SK-N-SH (cell line): ENCODE measurements at regions not wholly inside any gene's neighbourhood (a gene's known extent, or its start where the extent isn't known, plus 50 kb on each side); places are given as distances from the start of the nearest gene placed in this dataset.

Experiments used
- CTCF ChIA-PET: fragments of 300-600, 350-600 bp; formaldehyde crosslinking; extraction: SDS; loops from one replicate; lab custom pipeline; 2021; lab: Yijun Ruan, JAX
- POLR2A ChIA-PET: fragments of 350-600 bp; sonication (Branson Sonifier 250); formaldehyde crosslinking; extraction: SDS; loops from one replicate; lab custom pipeline; 2020; ENCODE audit warnings: antibody characterized with exemption, inconsistent platforms; lab: Yijun Ruan, JAX
- DNase-seq: peaks from one replicate; pipeline ENCODE4 v3.0.0; 2012
- H2AFZ ChIP-seq: fragments of 200-600 bp; sonication (generic); 2 replicates; pipeline ENCODE4 v1.8.1; 2016; ENCODE audit warnings: antibody characterized with exemption, mild to moderate bottlenecking, low read depth
- H3F3A ChIP-seq: fragments of 200-600 bp; sonication (generic); replicated peaks from 2 replicates; pipeline ENCODE3; 2016; ENCODE audit warnings: antibody characterized with exemption, mild to moderate bottlenecking; ENCODE audit not compliant: insufficient read depth
- H3K27ac ChIP-seq, 2 experiments: fragments of 200-500 bp in 1 of 2; fragments of 200-600 bp in 1 of 2; sonication (Bioruptor generic) in 1 of 2; sonication (generic), shearing (Covaris generic) in 1 of 2; 2 replicates each; pipeline versions ENCODE4 v1.5.1 to v1.6.1; 2014 to 2016; ENCODE audit warnings: low read depth in 2 of 2, inconsistent platforms in 1 of 2, low read length in 1 of 2, mild to moderate bottlenecking in 1 of 2, mixed read lengths in 1 of 2
- H3K27me3 ChIP-seq: fragments of 200-600 bp; sonication (generic), shearing (Covaris generic); 2 replicates; pipeline ENCODE4 v1.6.1; 2016; ENCODE audit warnings: mixed run types; ENCODE audit not compliant: insufficient read depth
- H3K36me3 ChIP-seq, 2 experiments: fragments of 200-500 bp in 1 of 2; fragments of 200-600 bp in 1 of 2; sonication (Bioruptor generic) in 1 of 2; sonication (generic) in 1 of 2; replicated peaks in 1 of 2; 2 replicates each; pipeline versions ENCODE3 to v1.5.1; 2014 to 2016; ENCODE audit warnings: low read length in 1 of 2, mild to moderate bottlenecking in 1 of 2; ENCODE audit not compliant: insufficient read depth in 2 of 2, control insufficient read depth in 1 of 2
- H3K4me1 ChIP-seq, 2 experiments: fragments of 200-500 bp in 1 of 2; fragments of 200-600 bp in 1 of 2; sonication (Bioruptor generic) in 1 of 2; sonication (generic), shearing (Covaris generic) in 1 of 2; 2 replicates each; pipeline versions ENCODE4 v1.5.1 to v1.6.1; 2014 to 2016; ENCODE audit warnings: low read depth in 1 of 2, low read length in 1 of 2, mixed run types in 1 of 2; ENCODE audit not compliant: insufficient read depth in 2 of 2, control insufficient read depth in 1 of 2
- H3K4me2 ChIP-seq: fragments of 200-600 bp; sonication (generic), shearing (Covaris generic); 2 replicates; pipeline ENCODE4 v1.6.1; 2017; ENCODE audit warnings: mixed run types
- H3K4me3 ChIP-seq, 2 experiments: fragments of 200-500 bp in 1 of 2; fragments of 200-600 bp in 1 of 2; sonication (Bioruptor generic) in 1 of 2; sonication (generic), shearing (Covaris generic) in 1 of 2; 2 replicates each; pipeline versions ENCODE4 v1.5.1 to v1.8.1; 2014 to 2016; ENCODE audit warnings: low read depth in 2 of 2, inconsistent platforms in 1 of 2, low read length in 1 of 2, mild to moderate bottlenecking in 1 of 2, mixed read lengths in 1 of 2, moderate library complexity in 1 of 2
- H3K79me2 ChIP-seq: fragments of 200-600 bp; sonication (generic); 2 replicates; pipeline ENCODE4 v1.8.1; 2017; ENCODE audit warnings: mild to moderate bottlenecking; ENCODE audit not compliant: insufficient read depth
- H3K9ac ChIP-seq: fragments of 200-600 bp; sonication (generic); 2 replicates; pipeline ENCODE4 v1.6.1; 2017; ENCODE audit warnings: mixed run types
- H3K9me2 ChIP-seq: fragments of 200-600 bp; sonication (generic); 2 replicates; pipeline ENCODE4 v1.6.1; 2017; ENCODE audit warnings: mixed run types
- H3K9me3 ChIP-seq: fragments of 200-600 bp; sonication (generic); 2 replicates; pipeline ENCODE4 v1.6.1; 2017; ENCODE audit warnings: mixed run types, mild to moderate bottlenecking, moderate library complexity
- H4K20me1 ChIP-seq: fragments of 200-600 bp; sonication (generic); 2 replicates; pipeline ENCODE4 v1.6.1; 2017; ENCODE audit warnings: mild to moderate bottlenecking, mixed run types; ENCODE audit not compliant: insufficient read depth
- EP300 ChIP-seq, 2 experiments: IDR thresholded peaks; 2 replicates each; pipeline versions ENCODE4 v1.4.0 to v1.6.1; 2012; ENCODE audit warnings: borderline replicate concordance in 1 of 2, low read depth in 1 of 2, low read length in 1 of 2
- FOSL2 ChIP-seq: IDR thresholded peaks from 2 replicates; pipeline ENCODE4 v1.4.0; 2012; ENCODE audit warnings: low read depth, mild to moderate bottlenecking, moderate library complexity, borderline replicate concordance
- FOXJ3 ChIP-seq: sonication (generic); formaldehyde crosslinking; IDR thresholded peaks from 2 replicates; pipeline ENCODE4 v1.5.1; 2020; ENCODE audit warnings: mild to moderate bottlenecking, missing genetic modification reagents
- GABPA ChIP-seq: IDR thresholded peaks from 2 replicates; pipeline ENCODE4 v1.4.0; 2012; ENCODE audit warnings: low read depth, mild to moderate bottlenecking
- GATA2 ChIP-seq: sonication (generic); formaldehyde crosslinking; IDR thresholded peaks from 2 replicates; pipeline ENCODE4 v1.5.0; 2020; ENCODE audit warnings: mild to moderate bottlenecking, missing genetic modification reagents
- JUND ChIP-seq: IDR thresholded peaks from 2 replicates; pipeline ENCODE4 v1.4.0; 2012
- NRF1 ChIP-seq: IDR thresholded peaks from 2 replicates; pipeline ENCODE4 v1.6.1; 2012; ENCODE audit warnings: low read depth, mild to moderate bottlenecking, low read length
- SMC3 ChIP-seq: IDR thresholded peaks from 2 replicates; pipeline ENCODE4 v1.6.1; 2012; ENCODE audit warnings: low read depth, low read length, improper control_type of control experiment
- YY1 ChIP-seq: IDR thresholded peaks from 2 replicates; pipeline ENCODE4 v1.4.0; 2012; ENCODE audit warnings: low read depth, mild to moderate bottlenecking
- WGBS: methylation state at CpG from one replicate; pipeline ENCODE4 v1.1.6; 2017; ENCODE audit warnings: low lambda C conversion rate; 5-methylcytosine and 5-hydroxymethylcytosine counted together
- TF ChIP-seq, protein P1 (sequence below): IDR thresholded peaks from 2 replicates; pipeline ENCODE4 v1.4.0; 2012; ENCODE audit warnings: low read depth
- TF ChIP-seq, protein P2 (sequence below): fragments of 150-350 bp; IDR thresholded peaks from 2 replicates; pipeline ENCODE4 v1.6.1; 2016; ENCODE audit warnings: mild to moderate bottlenecking, low read depth, low read length
- TF ChIP-seq, protein P3 (sequence below): IDR thresholded peaks from 2 replicates; pipeline ENCODE4 v1.4.0; 2012; ENCODE audit warnings: low read depth, borderline replicate concordance
- TF ChIP-seq, protein P4 (sequence below): fragments of 150-350 bp; IDR thresholded peaks from 2 replicates; pipeline ENCODE4 v1.6.1; 2017; ENCODE audit warnings: antibody characterized with exemption, low read length, low read depth, borderline replicate concordance

DNA sequence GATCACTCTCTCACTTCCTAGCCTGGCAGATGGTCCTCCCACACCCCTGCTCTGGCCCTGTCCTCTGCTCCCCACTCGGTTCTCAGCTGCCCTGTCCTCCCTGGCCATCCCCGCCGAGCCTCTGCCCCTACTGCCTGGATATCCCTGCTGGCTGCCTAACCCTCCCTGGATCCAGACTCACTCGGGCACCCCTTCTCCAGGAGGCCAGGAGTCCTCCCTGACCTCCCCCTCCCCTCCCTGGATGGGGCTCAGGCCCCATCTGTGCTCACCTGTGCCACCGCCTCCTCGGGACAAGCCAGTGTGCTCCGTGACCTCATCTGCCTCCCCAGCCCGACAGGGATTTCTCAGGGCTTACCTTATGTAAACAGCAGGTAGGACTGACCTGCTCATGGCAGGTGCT lies 406.1 kb downstream of the TCERG1L start:
- no peaks in the 10 kb centered on the region for H3K79me2 ChIP-seq
- H3K27me3 ChIP-seq: no peaks in the 10 kb centered on the region
- no peaks in the 10 kb centered on the region for H3F3A ChIP-seq
- no peak overlapping the region for H3K9ac ChIP-seq
- no peak overlapping the region for H3K4me2 ChIP-seq
- no peaks in the 10 kb centered on the region for H4K20me1 ChIP-seq
- DNase-seq: no peak
- no peaks in the 10 kb centered on the region for H3K9me2 ChIP-seq
- no peak overlapping the region for H2AFZ ChIP-seq
- ChIA-PET CTCF (no interaction called here), POLR2A (no interaction called here)
- H3K27ac ChIP-seq: no peak overlapping the region
- H3K36me3 ChIP-seq: no peaks in the 10 kb centered on the region
- no peaks in the 10 kb centered on the region for H3K4me1 ChIP-seq
- 35% methylated on average over 5 of the region's 8 CpGs for WGBS
- no peaks in the 10 kb centered on the region for H3K9me3 ChIP-seq
- TF ChIP-seq FOSL2 (no peak), FOXJ3 (CRISPR knock-in tag) (no peak), JUND (no peak), EP300 (IDR thresholded peaks at IDR 0.05; ENCODE audit: borderline replicate concordance in 1 of 2, low read depth in 1 of 2, low read length in 1 of 2) (no peak), YY1 (no peak), GATA2 (CRISPR knock-in tag) (no peak), GABPA (no peak), NRF1 (no peak), SMC3 (no peak)
- TF ChIP-seq, protein P1, sequence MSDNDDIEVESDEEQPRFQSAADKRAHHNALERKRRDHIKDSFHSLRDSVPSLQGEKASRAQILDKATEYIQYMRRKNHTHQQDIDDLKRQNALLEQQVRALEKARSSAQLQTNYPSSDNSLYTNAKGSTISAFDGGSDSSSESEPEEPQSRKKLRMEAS: no peak
- TF ChIP-seq, protein P2, sequence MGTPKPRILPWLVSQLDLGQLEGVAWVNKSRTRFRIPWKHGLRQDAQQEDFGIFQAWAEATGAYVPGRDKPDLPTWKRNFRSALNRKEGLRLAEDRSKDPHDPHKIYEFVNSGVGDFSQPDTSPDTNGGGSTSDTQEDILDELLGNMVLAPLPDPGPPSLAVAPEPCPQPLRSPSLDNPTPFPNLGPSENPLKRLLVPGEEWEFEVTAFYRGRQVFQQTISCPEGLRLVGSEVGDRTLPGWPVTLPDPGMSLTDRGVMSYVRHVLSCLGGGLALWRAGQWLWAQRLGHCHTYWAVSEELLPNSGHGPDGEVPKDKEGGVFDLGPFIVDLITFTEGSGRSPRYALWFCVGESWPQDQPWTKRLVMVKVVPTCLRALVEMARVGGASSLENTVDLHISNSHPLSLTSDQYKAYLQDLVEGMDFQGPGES: no peak
- no peak overlapping the region for H3K4me3 ChIP-seq

DNA sequence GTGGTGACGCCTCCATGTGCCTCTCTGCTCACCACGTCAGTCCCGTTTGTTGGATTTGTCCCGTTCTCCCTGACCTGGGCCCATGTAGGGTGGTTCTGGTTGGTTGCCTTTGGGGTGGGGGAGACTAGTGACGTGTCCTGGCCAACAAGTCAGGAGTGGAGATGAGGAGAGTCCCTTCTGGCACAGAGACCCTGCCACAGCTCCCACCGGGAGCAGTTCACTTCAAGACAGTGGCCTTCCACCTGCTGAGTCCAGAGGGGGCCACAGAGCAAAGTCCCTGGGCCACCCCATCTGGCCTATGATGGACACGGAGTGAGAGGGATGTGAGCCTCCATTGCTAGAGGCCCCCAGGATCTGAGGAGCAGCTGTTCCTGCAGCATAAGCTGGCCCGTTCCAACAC lies 405.6 kb downstream of the TCERG1L start:
- no peak overlapping the region for H3K4me3 ChIP-seq
- H3F3A ChIP-seq: no peaks in the 10 kb centered on the region
- POLR2A ChIA-PET: no interaction called here
- H3K36me3 ChIP-seq: no peaks in the 10 kb centered on the region
- TF ChIP-seq, protein P3, sequence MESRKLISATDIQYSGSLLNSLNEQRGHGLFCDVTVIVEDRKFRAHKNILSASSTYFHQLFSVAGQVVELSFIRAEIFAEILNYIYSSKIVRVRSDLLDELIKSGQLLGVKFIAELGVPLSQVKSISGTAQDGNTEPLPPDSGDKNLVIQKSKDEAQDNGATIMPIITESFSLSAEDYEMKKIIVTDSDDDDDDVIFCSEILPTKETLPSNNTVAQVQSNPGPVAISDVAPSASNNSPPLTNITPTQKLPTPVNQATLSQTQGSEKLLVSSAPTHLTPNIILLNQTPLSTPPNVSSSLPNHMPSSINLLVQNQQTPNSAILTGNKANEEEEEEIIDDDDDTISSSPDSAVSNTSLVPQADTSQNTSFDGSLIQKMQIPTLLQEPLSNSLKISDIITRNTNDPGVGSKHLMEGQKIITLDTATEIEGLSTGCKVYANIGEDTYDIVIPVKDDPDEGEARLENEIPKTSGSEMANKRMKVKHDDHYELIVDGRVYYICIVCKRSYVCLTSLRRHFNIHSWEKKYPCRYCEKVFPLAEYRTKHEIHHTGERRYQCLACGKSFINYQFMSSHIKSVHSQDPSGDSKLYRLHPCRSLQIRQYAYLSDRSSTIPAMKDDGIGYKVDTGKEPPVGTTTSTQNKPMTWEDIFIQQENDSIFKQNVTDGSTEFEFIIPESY: no peak
- TF ChIP-seq, protein P4, sequence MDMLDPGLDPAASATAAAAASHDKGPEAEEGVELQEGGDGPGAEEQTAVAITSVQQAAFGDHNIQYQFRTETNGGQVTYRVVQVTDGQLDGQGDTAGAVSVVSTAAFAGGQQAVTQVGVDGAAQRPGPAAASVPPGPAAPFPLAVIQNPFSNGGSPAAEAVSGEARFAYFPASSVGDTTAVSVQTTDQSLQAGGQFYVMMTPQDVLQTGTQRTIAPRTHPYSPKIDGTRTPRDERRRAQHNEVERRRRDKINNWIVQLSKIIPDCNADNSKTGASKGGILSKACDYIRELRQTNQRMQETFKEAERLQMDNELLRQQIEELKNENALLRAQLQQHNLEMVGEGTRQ: no peak
- TF ChIP-seq, all 33 proteins: peak for 0
- Histone ChIP-seq H4K20me1 (no peaks in the 10 kb centered on the region), H3K9me3 (no peaks in the 10 kb centered on the region), H3K27ac (no peak overlapping the region), H3K9me2 (no peaks in the 10 kb centered on the region), H3K79me2 (no peaks in the 10 kb centered on the region), H3K4me1 (no peaks in the 10 kb centered on the region), H3K9ac (no peak overlapping the region), H2AFZ (no peak overlapping the region), H3K27me3 (no peaks in the 10 kb centered on the region), H3K4me2 (no peak overlapping the region)
- no peak for DNase-seq
- WGBS: 20% methylated on average over 6 of the region's 8 CpGs
- CTCF ChIA-PET: no interaction called here
